ENCODE measurements at regions not wholly inside any gene's neighbourhood (a gene's known extent, or its start where the extent isn't known, plus 50 kb on each side); places are given as distances from the start of the nearest gene placed in this dataset.

GRCh38 chr12:25651931-25652330 is 98.8 kb upstream of the LMNTD1 start:
- no peaks in the 10 kb centered on the region for H3K27me3 Mint-ChIP-seq (ENCODE audit: low read depth)
- no peaks in the 10 kb centered on the region for H3K9me3 Mint-ChIP-seq
- H3K27ac Mint-ChIP-seq, result no peak overlapping the region
- H3K4me3 Mint-ChIP-seq, result no peak overlapping the region
- peak; percentile 21; the same call in 1 of the 2 replicates for ATAC-seq
- peaks cover 14% of the 10 kb centered on the region for H3K4me1 Mint-ChIP-seq
- POLR2A ChIA-PET, result interaction anchor here (0.5 kb wide), 1 partner anchor 21 kb away, joined by 3 read pairs; no protein-coding TSS in a partner anchor
- CTCF ChIA-PET, result no interaction called here
- H3K36me3 Mint-ChIP-seq, result no peaks in the 10 kb centered on the region
- TF ChIP-seq MLX (CRISPR knock-in tag; IDR thresholded peaks at IDR 0.05) (no peak), PRRX2 (CRISPR knock-in tag; IDR thresholded peaks at IDR 0.05) (no peak), FOXJ3 (CRISPR knock-in tag; IDR thresholded peaks at IDR 0.05; ENCODE audit: borderline replicate concordance) (no peak), NFYB (CRISPR knock-in tag; conservative IDR thresholded peaks at IDR 0.05; ENCODE audit: low read depth) (no peak), GABPB1 (CRISPR knock-in tag; IDR thresholded peaks at IDR 0.05) (no peak), CREB1 (CRISPR knock-in tag; IDR thresholded peaks at IDR 0.05) (no peak), ZNF423 (CRISPR knock-in tag; IDR thresholded peaks at IDR 0.05) (no peak), RELA (CRISPR knock-in tag; IDR thresholded peaks at IDR 0.05; ENCODE audit: borderline replicate concordance) (no peak), NR2C2 (CRISPR knock-in tag; IDR thresholded peaks at IDR 0.05) (no peak), ZNF138 (CRISPR knock-in tag; conservative IDR thresholded peaks at IDR 0.05) (no peak), GTF2I (CRISPR knock-in tag; conservative IDR thresholded peaks at IDR 0.05) (no peak), ZSCAN18 (CRISPR knock-in tag; IDR thresholded peaks at IDR 0.05) (no peak), IRF1 (CRISPR knock-in tag; IDR thresholded peaks at IDR 0.05) (no peak), SMAD4 (CRISPR knock-in tag; IDR thresholded peaks at IDR 0.05) (no peak), GRHL2 (CRISPR knock-in tag; IDR thresholded peaks at IDR 0.05; ENCODE audit: insufficient replicate concordance, severe bottlenecking) (no peak)
- DNase-seq (ENCODE audit: low spot score), result no peak

GRCh38 chr12:25652371-25652770 is 99.3 kb upstream of the LMNTD1 start:
- no peak for ATAC-seq
- Mint-ChIP-seq H3K4me1 (peaks cover 14% of the 10 kb centered on the region), H3K9me3 (no peaks in the 10 kb centered on the region), H3K27me3 (ENCODE audit: low read depth) (no peaks in the 10 kb centered on the region), H3K4me3 (no peak overlapping the region), H3K27ac (no peak overlapping the region), H3K36me3 (no peaks in the 10 kb centered on the region)
- no peak for DNase-seq (ENCODE audit: low spot score)
- POLR2A ChIA-PET, result no interaction called here
- CTCF ChIA-PET, result no interaction called here
- TF ChIP-seq STAT6 (CRISPR knock-in tag; conservative IDR thresholded peaks at IDR 0.05; ENCODE audit: low read depth), result no peak
- TF ChIP-seq ERG (CRISPR knock-in tag; IDR thresholded peaks at IDR 0.05), result no peak
- TF ChIP-seq ZNF532 (CRISPR knock-in tag; IDR thresholded peaks at IDR 0.05; ENCODE audit: borderline replicate concordance), result no peak
- no peak for TF ChIP-seq GTF2I (CRISPR knock-in tag; conservative IDR thresholded peaks at IDR 0.05)
- no peak for TF ChIP-seq NR1H2 (CRISPR knock-in tag; IDR thresholded peaks at IDR 0.05)
- no peak for TF ChIP-seq FOXJ3 (CRISPR knock-in tag; IDR thresholded peaks at IDR 0.05; ENCODE audit: borderline replicate concordance)
- TF ChIP-seq ARID4B (CRISPR knock-in tag; IDR thresholded peaks at IDR 0.05; ENCODE audit: borderline replicate concordance), result no peak
- TF ChIP-seq RORB (CRISPR knock-in tag; IDR thresholded peaks at IDR 0.05), result no peak
